NCI-H187 (cell line): ENCODE measurements at regions not wholly inside any gene's neighbourhood (a gene's known extent, or its start where the extent isn't known, plus 50 kb on each side); places are given as distances from the start of the nearest gene placed in this dataset.

ENCODE experiments used
- DNase-seq, 2 experiments: peaks; one replicate each; lab custom pipeline; 2025; lab: John Stamatoyannopoulos, UW

- DNase-seq: no peak
These were observed 78.7 kb upstream of the ATP2B2 start for GRCh38 chr3:10583798-10584708.

- DNase-seq: no peak
These were observed 80.6 kb upstream of the ATP2B2 start for GRCh38 chr3:10585945-10586344.

GRCh38 chr3:10594915-10595314 is 89.5 kb upstream of the ATP2B2 start:
- DNase-seq: no peak

GRCh38 chr3:10596746-10597448 is 91.5 kb upstream of the ATP2B2 start:
- no peak for DNase-seq

- DNase-seq: no peak
These were observed 92.3 kb upstream of the ATP2B2 start for GRCh38 chr3:10597733-10598132.

- no peak for DNase-seq
These were observed 93.6 kb upstream of the ATP2B2 start for GRCh38 chr3:10599017-10599416.

- no peak for DNase-seq
These were observed 94.1 kb upstream of the ATP2B2 start for GRCh38 chr3:10599444-10599843.

GRCh38 chr3:10600296-10600714 is 94.9 kb upstream of the ATP2B2 start:
- no peak for DNase-seq

GRCh38 chr3:10600726-10601125 is 95.3 kb upstream of the ATP2B2 start:
- no peak for DNase-seq

GRCh38 chr3:10601151-10601856 is 95.9 kb upstream of the ATP2B2 start:
- no peak for DNase-seq

- no peak for DNase-seq
These were observed 96.5 kb upstream of the ATP2B2 start for GRCh38 chr3:10601857-10602230.

- DNase-seq: no peak
These were observed 96.9 kb upstream of the ATP2B2 start for GRCh38 chr3:10602271-10602670.

GRCh38 chr3:10602769-10603768 is 97.7 kb upstream of the ATP2B2 start:
- peak in 1 of 2 experiments; percentile 40 for DNase-seq

GRCh38 chr3:10609134-10609533 is 103.7 kb upstream of the ATP2B2 start:
- DNase-seq: peak in 1 of 2 experiments; percentile 3

- no peak for DNase-seq
These were observed 108.8 kb upstream of the ATP2B2 start for GRCh38 chr3:10614168-10614567.

- DNase-seq: no peak
These were observed 110.3 kb upstream of the ATP2B2 start for GRCh38 chr3:10615715-10616114.

GRCh38 chr3:10616321-10616720 is 110.9 kb upstream of the ATP2B2 start:
- no peak for DNase-seq

- no peak for DNase-seq
These were observed 114.8 kb upstream of the ATP2B2 start for GRCh38 chr3:10619989-10620832.

GRCh38 chr3:10620833-10621082 is 115.4 kb upstream of the ATP2B2 start:
- no peak for DNase-seq

GRCh38 chr3:10623578-10624275 is 118.3 kb upstream of the ATP2B2 start:
- DNase-seq: no peak
